Activated T-cell treated with anti-CD3 and anti-CD28 coated beads, Interleukin-2, amount 50 U/mL, for 4 hours (primary cell): ENCODE measurements at regions not wholly inside any gene's neighbourhood (a gene's known extent, or its start where the extent isn't known, plus 50 kb on each side); places are given as distances from the start of the nearest gene placed in this dataset.

Experiments used
- ATAC-seq, 2 donors: fragments of 200-7000 bp; cut with Tn5 transposase; one replicate each; pipeline ENCODE4 v1.10.0; 2021
- DNase-seq: peaks from one replicate; pipeline ENCODE4 v3.0.0-alpha.2; 2020
- H3K27me3 Mint-ChIP-seq: one replicate; pipeline ENCODE4 v1.8.0; 2021; ENCODE audit warnings: low read depth, mixed read lengths
- H3K36me3 Mint-ChIP-seq: one replicate; pipeline ENCODE4 v1.8.0; 2022; ENCODE audit warnings: mixed read lengths; ENCODE audit not compliant: insufficient read depth
- H3K4me1 Mint-ChIP-seq: one replicate; pipeline ENCODE4 v1.8.0; 2021; ENCODE audit warnings: low read depth, mixed read lengths
- H3K4me3 Mint-ChIP-seq: one replicate; pipeline ENCODE4 v1.8.0; 2021; ENCODE audit warnings: mild to moderate bottlenecking, moderate library complexity, mixed read lengths
- H3K9me3 Mint-ChIP-seq: one replicate; pipeline ENCODE4 v1.8.0; 2021; ENCODE audit warnings: mixed read lengths

DNA sequence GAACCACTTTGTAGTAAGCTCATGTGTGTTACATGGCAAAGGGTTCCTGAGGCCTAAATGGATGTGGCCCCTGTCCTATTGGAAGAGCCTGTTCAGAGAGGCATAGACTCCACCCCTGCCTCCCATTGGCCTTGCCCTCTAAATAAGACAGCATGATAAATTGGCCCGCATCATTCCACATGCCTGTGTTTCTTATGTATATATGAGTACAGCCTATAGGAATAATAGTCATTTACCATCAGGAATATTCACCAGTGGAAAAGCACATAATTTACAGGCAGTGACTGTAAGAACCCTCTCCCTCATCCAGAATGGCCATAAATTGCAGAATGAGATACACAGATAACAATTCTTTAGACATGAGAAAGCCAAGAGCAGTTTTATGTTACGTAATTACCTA, 519.5 kb upstream of the DAB1 start:
- no peak for ATAC-seq

DNA sequence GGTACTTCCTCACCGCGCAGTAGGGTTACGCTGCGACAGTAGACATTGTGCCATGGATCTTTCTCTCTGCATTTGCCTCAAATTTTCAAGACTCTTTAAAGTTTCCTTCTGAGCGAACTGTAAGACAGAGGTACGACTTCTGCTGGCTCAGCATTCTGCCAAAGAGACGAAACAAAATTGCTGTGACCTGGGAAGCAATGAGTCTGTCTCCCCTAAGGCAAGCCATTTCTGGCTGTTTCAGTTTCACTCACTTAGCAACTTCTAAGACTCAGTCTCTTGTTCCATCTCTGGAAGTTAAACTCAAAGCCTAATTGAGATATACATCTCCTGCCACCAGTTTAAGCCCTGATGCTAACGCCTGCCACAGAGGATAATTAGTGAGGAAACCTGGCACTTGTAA, 510.9 kb upstream of the DAB1 start:
- ATAC-seq: no peak
- Mint-ChIP-seq H3K4me3 (no peak overlapping the region), H3K4me1 (no peaks in the 10 kb centered on the region), H3K27me3 (no peaks in the 10 kb centered on the region), H3K36me3 (no peaks in the 10 kb centered on the region), H3K9me3 (peaks cover 3% of the 10 kb centered on the region)
- no peak for DNase-seq

More for the DNA sequence above, 519.5 kb upstream of the DAB1 start:
- Mint-ChIP-seq H3K4me3 (no peak overlapping the region), H3K27me3 (no peaks in the 10 kb centered on the region), H3K9me3 (peaks cover 3% of the 10 kb centered on the region), H3K4me1 (no peaks in the 10 kb centered on the region), H3K36me3 (no peaks in the 10 kb centered on the region)
- DNase-seq: no peak

DNA sequence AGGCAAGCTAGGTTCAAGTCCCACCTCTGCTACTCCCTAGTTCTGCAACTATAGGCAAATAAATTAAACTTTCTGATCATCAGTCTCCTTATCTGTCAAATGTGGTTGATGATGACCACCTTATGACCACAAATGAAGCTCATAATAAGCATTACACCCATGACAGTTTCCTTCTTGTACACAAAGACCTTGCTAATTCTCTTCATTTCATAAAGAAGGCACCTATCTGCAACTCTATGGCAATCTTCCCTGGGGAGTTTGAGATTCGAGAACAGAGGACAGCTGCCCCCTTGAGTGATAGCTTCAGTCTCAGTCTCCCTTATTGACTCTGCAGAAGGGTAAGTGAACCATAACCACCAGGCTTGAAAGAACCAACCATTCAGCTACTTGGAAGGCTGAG, 503.1 kb upstream of the DAB1 start:
- ATAC-seq: no peak
- no peak overlapping the region for H3K4me3 Mint-ChIP-seq
- DNase-seq: no peak
- H3K4me1 Mint-ChIP-seq: no peaks in the 10 kb centered on the region
- H3K9me3 Mint-ChIP-seq: no peaks in the 10 kb centered on the region
- H3K27me3 Mint-ChIP-seq: no peaks in the 10 kb centered on the region
- no peaks in the 10 kb centered on the region for H3K36me3 Mint-ChIP-seq

DNA sequence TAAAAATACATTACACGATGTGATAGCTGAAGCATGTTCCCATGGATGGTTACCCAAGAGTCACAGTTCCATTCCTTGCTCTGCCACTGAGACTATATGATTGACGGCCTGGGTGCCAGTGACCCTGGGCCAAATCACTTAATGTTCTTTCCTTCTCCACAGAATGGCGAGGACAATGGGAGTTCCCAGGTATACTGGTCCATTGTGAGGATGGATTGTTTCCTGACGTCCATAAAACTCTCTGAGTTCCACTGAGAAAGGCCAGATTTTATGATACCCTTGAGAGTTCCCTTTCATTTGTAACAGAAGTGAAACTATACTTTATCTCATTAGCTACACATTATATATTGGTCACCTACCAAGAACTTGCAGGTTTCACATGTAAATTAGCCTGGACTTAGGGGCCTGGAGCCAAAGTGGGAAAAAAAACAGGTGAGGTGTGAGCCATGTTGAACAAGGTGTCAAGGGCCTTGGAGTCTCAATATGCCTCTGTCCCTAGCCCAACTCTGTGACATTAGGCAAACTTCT, 502.2 kb upstream of the DAB1 start:
- no peaks in the 10 kb centered on the region for H3K9me3 Mint-ChIP-seq
- no peaks in the 10 kb centered on the region for H3K27me3 Mint-ChIP-seq
- ATAC-seq (no peak), DNase-seq (no peak)
- no peak overlapping the region for H3K4me3 Mint-ChIP-seq
- no peaks in the 10 kb centered on the region for H3K4me1 Mint-ChIP-seq
- no peaks in the 10 kb centered on the region for H3K36me3 Mint-ChIP-seq

DNA sequence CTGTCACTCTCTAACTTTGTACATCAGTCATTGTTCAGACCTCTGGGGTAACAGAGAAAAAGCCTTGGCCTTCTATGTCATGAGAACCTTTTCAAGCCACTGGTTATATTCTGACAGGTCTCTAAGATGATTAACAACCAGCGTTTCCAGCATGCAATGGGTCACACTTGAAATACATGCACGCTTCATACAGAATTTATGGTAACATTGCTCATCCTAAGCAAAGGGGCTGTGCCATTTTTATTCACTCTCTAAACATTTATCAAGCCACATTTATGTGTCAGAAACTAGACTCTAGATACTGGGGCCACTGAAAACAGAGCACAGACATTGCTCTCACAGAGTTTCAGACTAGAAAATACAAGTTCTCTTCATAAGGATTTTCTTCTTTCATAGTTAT, 501.4 kb upstream of the DAB1 start:
- ATAC-seq (no peak), DNase-seq (no peak)
- H3K9me3 Mint-ChIP-seq: no peaks in the 10 kb centered on the region
- H3K36me3 Mint-ChIP-seq: no peaks in the 10 kb centered on the region
- no peak overlapping the region for H3K4me3 Mint-ChIP-seq
- no peaks in the 10 kb centered on the region for H3K27me3 Mint-ChIP-seq
- H3K4me1 Mint-ChIP-seq: no peaks in the 10 kb centered on the region

DNA sequence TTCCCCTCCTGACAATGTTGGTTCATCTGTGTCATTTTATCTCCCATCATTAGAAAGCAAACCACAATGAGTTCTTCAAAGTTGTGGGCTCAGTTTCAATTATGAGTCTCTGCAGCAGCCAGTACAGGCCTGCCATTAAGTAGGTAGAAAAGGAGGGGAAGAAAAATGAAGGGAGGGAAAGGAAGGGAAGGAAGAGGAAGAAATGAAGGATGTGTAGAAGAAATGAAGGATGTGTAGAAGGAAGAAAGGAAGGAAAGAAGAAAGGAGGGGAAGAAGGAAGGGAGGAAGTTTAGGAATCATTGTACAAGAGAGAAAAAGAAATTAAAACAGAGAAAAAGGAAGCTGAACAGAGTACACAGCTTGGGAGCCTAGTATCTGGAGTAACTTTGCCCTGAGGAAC, 498.3 kb upstream of the DAB1 start:
- no peaks in the 10 kb centered on the region for H3K36me3 Mint-ChIP-seq
- DNase-seq: no peak
- H3K9me3 Mint-ChIP-seq: no peaks in the 10 kb centered on the region
- H3K4me1 Mint-ChIP-seq: no peaks in the 10 kb centered on the region
- ATAC-seq: no peak
- H3K4me3 Mint-ChIP-seq: no peak overlapping the region
- no peaks in the 10 kb centered on the region for H3K27me3 Mint-ChIP-seq

DNA sequence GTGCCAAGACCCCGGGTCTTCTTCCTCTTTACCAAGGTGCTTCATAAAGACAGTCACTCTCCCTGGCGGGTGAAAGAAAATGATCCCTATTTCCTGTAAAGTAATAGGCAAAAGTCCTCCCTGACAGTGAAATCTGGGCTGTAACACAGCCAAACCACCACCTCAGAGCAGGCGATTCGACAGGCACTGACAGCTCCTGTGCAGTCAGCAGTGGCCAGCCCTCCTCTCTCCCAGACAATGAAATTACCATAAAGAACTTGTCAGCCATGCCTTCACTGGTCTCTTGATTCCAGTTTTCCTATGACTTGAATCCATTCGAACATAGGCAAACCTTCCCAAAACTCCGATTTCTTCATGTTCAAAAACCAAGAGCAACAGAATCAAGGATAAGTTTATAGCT, 492.2 kb upstream of the DAB1 start:
- DNase-seq (no peak), ATAC-seq (no peak)
- H3K4me3 Mint-ChIP-seq: no peak overlapping the region
- no peaks in the 10 kb centered on the region for H3K36me3 Mint-ChIP-seq
- no peaks in the 10 kb centered on the region for H3K27me3 Mint-ChIP-seq
- no peaks in the 10 kb centered on the region for H3K4me1 Mint-ChIP-seq
- H3K9me3 Mint-ChIP-seq: no peaks in the 10 kb centered on the region

DNA sequence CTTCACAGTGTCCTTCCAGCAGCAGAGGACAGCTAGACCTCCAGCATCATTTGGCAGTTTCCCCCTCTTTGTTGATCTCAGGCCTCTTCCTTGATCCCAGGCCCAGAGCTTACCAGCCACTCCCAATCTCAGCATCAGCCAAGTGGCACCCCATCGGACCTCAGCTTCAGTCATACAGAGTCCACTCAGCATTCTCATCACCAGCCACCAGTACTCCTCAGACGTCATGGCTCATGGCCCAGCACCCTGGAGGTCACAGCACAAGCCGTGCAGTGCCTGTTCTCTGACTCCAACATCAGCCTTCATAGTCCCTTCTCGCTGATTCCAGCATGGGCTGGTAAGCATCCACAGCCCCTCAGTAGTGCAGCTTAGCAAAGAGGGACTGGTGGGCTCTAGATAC, 487.6 kb upstream of the DAB1 start:
- H3K4me1 Mint-ChIP-seq: no peaks in the 10 kb centered on the region
- no peaks in the 10 kb centered on the region for H3K9me3 Mint-ChIP-seq
- H3K36me3 Mint-ChIP-seq: no peaks in the 10 kb centered on the region
- no peak for ATAC-seq
- H3K4me3 Mint-ChIP-seq: no peak overlapping the region
- no peaks in the 10 kb centered on the region for H3K27me3 Mint-ChIP-seq
- no peak for DNase-seq

DNA sequence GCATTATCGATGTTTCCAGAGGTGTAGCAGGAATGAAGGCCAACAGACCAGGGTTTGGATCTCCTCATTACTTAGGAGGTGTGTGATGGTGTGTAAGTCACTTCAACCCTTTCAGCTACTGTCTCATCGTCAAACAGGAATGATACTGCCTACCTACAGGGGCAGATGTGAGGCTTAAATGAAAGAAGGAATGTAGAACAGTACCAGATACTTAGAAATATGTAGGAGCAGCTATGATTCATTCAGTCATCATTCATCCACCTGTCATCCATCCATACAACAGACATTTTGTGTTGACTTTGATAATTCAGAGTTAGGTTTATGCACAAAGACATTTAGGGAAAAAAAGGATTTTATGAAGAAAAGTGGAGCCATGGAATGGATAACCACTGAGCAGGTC, 486.9 kb upstream of the DAB1 start:
- Mint-ChIP-seq H3K36me3 (no peaks in the 10 kb centered on the region), H3K4me1 (no peaks in the 10 kb centered on the region), H3K4me3 (no peak overlapping the region), H3K9me3 (no peaks in the 10 kb centered on the region), H3K27me3 (no peaks in the 10 kb centered on the region)
- ATAC-seq: no peak
- no peak for DNase-seq

DNA sequence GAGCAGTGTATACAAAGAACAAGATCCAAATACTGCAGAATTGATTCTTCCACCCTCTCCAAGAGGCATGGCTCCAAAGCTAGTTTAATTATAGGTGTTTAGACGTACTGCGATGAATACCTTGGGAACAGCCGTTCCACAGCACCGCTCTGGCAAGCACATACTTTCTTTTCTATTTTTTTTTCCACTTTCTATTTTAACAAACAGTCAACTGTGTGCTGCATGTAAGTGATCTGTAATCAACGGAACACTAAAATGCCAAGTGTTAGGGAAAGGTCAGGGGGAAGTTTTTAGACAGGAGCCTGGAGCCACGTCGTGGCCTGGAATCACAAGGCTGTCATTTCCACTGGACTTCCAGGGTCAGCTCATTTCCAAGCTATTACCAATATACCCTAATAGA, 486.4 kb upstream of the DAB1 start:
- H3K9me3 Mint-ChIP-seq: no peaks in the 10 kb centered on the region
- H3K27me3 Mint-ChIP-seq: no peaks in the 10 kb centered on the region
- DNase-seq (no peak), ATAC-seq (no peak)
- no peaks in the 10 kb centered on the region for H3K4me1 Mint-ChIP-seq
- no peaks in the 10 kb centered on the region for H3K36me3 Mint-ChIP-seq
- H3K4me3 Mint-ChIP-seq: no peak overlapping the region

DNA sequence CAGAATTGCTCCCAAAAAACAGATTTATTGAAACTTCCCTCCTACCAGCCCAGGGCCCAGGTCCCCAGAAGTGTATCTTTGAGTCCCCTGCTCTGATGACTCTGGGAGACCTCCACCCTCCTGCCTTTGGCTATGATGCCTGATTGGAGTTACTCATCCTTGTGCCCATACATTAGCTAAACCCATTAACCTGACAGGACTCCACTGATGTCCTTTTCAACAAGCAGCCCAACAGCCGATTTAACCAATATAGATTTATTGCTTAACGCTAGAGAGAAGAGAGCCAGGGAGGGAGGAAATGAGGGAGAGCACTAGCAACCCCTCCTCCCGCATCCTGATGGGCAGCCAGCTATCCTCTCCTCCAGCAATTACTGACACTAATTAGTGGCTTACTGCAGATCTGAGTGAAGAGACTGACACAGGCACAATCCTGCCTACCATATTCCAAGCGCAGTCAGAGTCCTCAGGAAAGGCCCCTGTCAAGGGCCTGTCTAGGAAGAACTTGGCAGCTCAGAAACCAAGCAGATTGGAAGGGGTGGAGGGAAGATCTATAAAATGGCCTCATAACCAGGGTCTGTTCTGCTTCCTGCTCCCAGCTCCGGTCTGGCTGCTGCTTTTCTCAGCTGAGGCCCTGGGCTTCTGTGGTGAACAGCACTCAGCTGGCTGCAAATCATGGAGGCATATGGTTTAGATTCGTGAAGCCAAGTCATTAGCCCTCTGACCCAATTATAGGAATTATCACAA, 484.5 kb upstream of the DAB1 start:
- H3K4me3 Mint-ChIP-seq: no peak overlapping the region
- H3K36me3 Mint-ChIP-seq: no peaks in the 10 kb centered on the region
- ATAC-seq (no peak), DNase-seq (no peak)
- H3K27me3 Mint-ChIP-seq: no peaks in the 10 kb centered on the region
- H3K9me3 Mint-ChIP-seq: no peaks in the 10 kb centered on the region
- H3K4me1 Mint-ChIP-seq: no peaks in the 10 kb centered on the region

DNA sequence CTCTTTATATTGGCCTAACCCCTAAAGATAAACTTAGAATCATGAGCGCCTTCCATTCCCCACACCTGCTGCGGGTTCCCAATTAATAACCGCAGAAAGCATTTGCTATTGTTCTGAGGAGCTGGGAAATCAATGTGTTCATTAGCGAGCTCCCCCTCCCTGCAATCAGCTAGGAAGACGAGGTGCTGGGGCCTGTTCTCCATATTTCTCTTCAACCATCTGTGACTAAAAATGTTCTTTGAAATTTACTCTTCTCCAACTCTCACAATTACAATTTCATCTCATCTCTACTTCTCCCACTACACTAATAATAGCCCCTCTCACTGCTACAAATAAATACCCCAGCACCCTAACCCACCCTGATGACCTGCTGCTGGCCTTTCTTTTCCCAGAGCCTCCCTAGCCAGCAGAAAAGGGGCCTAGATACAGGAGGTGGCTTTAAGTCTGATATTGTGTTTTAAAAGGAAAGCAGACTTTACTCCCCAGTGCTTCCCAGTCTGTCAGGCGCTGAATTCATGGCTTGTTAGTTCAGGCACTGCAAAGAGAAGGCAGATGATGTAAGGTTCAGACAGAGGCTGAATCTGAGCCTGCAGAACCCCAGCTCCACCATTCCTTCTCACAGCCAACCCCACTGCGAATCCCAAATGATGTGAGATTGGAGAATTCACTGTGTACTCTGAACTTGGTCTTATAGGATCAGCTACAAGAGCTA, 477.5 kb upstream of the DAB1 start:
- Mint-ChIP-seq H3K9me3 (no peaks in the 10 kb centered on the region), H3K36me3 (no peaks in the 10 kb centered on the region), H3K4me3 (no peak overlapping the region), H3K27me3 (peaks cover 2% of the 10 kb centered on the region), H3K4me1 (no peaks in the 10 kb centered on the region)
- DNase-seq (no peak), ATAC-seq (no peak)

DNA sequence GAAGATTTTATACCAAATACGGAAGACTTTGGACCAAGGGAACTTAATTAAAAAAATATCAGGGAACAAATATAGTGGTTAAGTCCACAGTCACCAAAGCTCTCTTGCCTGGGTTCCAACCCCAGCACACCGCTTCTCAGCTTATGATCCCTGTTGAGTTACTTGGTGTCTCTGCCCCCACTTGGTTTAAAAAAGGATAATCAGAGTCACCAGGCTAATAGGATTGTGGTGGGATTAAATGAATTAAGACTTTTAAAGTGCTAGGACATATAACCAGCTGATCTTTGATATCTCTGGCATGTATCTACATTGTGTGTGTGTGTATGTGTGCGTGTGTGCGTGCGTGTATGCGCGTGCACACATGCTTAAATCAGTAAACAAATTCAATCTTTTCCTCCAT, 474.7 kb upstream of the DAB1 start:
- H3K4me3 Mint-ChIP-seq: no peak overlapping the region
- no peak for ATAC-seq

DNA sequence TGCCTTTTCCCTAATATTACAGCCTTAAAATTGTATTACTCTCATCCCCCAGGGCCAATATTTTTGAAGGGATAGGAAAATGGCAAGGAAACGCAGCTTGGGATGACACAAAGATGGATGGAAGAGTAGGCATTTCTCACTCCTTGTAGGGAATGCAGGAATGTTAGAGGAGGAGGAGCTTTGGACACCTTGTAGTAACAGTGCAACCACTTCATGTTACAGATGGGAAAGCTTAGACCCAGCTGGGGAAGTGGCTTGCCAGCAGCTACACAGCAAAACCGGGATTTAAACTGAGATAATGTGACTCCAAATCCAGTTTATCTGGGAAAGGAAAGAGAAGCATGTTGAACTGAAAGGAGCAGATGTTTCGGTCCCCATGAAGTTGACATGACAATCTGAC, 473.7 kb upstream of the DAB1 start:
- Mint-ChIP-seq H3K9me3 (no peaks in the 10 kb centered on the region), H3K27me3 (no peaks in the 10 kb centered on the region), H3K36me3 (no peaks in the 10 kb centered on the region), H3K4me3 (no peak overlapping the region), H3K4me1 (no peaks in the 10 kb centered on the region)
- ATAC-seq: no peak
- no peak for DNase-seq

More for the DNA sequence above, 474.7 kb upstream of the DAB1 start:
- no peak for DNase-seq
- Mint-ChIP-seq H3K4me1 (no peaks in the 10 kb centered on the region), H3K36me3 (no peaks in the 10 kb centered on the region), H3K9me3 (no peaks in the 10 kb centered on the region), H3K27me3 (peaks cover 2% of the 10 kb centered on the region)

DNA sequence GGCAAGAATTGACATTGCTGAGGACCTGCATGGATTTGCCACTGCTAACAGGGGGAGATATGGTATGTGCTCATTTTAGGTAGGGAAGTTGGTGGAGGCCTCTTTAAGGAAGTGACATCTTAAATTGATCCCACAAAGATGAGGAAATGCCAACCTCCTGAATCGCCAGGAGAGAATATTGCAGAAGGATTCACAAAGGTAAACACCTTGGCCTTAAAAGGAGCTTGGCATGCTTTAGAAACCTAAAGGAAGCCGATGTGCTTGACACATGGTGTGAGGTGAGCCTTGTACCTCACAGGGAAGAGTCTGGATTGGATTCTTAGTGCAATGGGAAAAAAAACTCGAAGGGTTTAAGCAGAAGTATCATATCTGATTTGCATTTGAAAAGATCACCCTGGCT, 470.5 kb upstream of the DAB1 start:
- no peak overlapping the region for H3K4me3 Mint-ChIP-seq
- no peaks in the 10 kb centered on the region for H3K4me1 Mint-ChIP-seq

More for the DNA sequence above, 470.5 kb upstream of the DAB1 start:
- DNase-seq: no peak
- Mint-ChIP-seq H3K36me3 (no peaks in the 10 kb centered on the region), H3K9me3 (no peaks in the 10 kb centered on the region), H3K27me3 (peaks cover 3% of the 10 kb centered on the region)
- ATAC-seq: no peak
